A549 (cell line): ENCODE measurements at regions not wholly inside any gene's neighbourhood (a gene's known extent, or its start where the extent isn't known, plus 50 kb on each side); places are given as distances from the start of the nearest gene placed in this dataset.

Source experiments
- CTCF ChIP-seq: fragments of >200 bp; sonication (Bioruptor Twin); formaldehyde crosslinking; IDR thresholded peaks from 3 replicates; pipeline ENCODE4 v1.5.1; 2016
- MAZ ChIP-seq: fragments of 150-350 bp; IDR thresholded peaks from 2 replicates; pipeline ENCODE4 v1.6.1; 2014; ENCODE audit warnings: antibody characterized with exemption, low read depth, low read length, borderline replicate concordance
- POLR2A ChIP-seq: IDR thresholded peaks from 2 replicates; pipeline ENCODE4 v1.6.1; 2012; ENCODE audit warnings: mild to moderate bottlenecking, low read length
- SMC3 ChIP-seq: fragments of >200 bp; sonication (Bioruptor Twin); formaldehyde crosslinking; IDR thresholded peaks from 3 replicates; pipeline ENCODE4 v1.6.1; 2018; ENCODE audit warnings: inconsistent platforms

GRCh38 chr7:10401793-10402192, 571.9 kb upstream of the PHF14 start:
- TF ChIP-seq MAZ (no peak), SMC3 (no peak), POLR2A (no peak), CTCF (no peak)
